HuH-7 (cell line): ENCODE measurements at regions not wholly inside any gene's neighbourhood (a gene's known extent, or its start where the extent isn't known, plus 50 kb on each side); places are given as distances from the start of the nearest gene placed in this dataset.
"Not testable (repeated sequence)": the region's sequence is repeated elsewhere in the genome, so short reads cannot be mapped to it uniquely, and the experiment has no call there.

ENCODE experiments used
- DNase-seq: peaks from one replicate; pipeline ENCODE4 v3.0.0; 2011; ENCODE audit warnings: low spot score

GRCh38 chr2:220701115-220701514 lies 871.0 kb downstream of the EPHA4 start:
- no peak for DNase-seq

DNA sequence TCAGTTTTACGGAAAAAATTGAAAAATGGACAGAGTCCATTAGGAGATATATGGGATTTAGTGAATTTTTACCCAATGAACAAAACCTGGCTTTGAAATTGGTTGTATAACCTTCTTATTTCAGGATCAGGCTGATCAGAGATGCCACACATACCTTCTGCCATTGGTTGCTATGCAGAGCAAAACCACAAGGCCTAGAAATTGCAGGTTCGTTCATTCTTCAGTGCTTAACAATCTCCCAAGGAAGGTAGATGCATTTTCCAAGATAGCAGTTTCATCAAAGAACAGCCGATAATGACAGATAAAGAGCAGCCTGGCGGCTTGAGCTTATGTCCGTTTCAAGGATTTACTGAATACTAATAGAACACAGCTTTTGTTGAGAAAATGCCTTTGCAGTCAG lies 868.8 kb downstream of the EPHA4 start:
- DNase-seq, result no peak

- DNase-seq, result no peak
Observed at GRCh38 chr2:220704081-220704480, 868.0 kb downstream of the EPHA4 start.

DNA sequence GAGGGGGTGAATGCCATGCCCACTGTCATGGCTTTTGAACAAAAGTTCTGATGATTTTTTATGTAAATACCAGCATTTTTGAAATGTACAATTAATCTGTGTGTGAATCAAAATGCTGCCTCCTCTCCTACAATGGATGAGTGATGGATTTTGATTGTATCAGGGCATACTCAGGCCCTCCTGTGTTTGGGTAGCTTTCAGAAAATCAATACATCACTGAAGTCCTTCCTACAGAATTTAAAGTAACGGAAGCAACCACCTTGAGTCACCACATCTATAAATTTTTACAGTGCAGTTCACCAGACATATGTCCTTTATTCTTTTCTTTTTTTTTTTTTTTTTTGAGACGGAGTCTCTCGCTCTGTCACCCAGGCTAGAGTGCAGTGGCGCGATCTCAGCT lies 867.3 kb downstream of the EPHA4 start:
- DNase-seq, result no peak

GRCh38 chr2:220705678-220706077 lies 866.4 kb downstream of the EPHA4 start:
- DNase-seq, result no peak

DNA sequence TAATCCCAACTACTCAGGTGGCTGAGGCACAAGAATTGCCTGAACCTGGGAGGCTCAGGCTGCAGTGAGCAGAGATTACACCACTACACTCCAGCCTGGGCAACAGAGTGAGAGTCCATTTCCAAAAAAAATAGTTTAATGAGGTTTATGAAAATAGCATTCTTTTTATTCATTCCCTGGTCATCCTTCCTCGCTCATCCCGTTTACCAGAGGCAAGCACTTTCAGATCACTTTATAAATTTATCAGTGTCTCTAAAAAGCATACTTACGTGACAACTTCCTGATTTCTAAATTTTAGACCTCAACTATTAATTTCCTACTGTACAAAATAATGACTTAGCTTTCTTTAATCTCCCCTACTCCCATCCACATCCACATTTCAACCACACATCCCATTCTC lies 864.8 kb downstream of the EPHA4 start:
- no peak for DNase-seq

GRCh38 chr2:220708366-220708765 lies 863.7 kb downstream of the EPHA4 start:
- DNase-seq, result no peak

GRCh38 chr2:220717283-220717682 lies 854.8 kb downstream of the EPHA4 start:
- DNase-seq, result no peak

DNA sequence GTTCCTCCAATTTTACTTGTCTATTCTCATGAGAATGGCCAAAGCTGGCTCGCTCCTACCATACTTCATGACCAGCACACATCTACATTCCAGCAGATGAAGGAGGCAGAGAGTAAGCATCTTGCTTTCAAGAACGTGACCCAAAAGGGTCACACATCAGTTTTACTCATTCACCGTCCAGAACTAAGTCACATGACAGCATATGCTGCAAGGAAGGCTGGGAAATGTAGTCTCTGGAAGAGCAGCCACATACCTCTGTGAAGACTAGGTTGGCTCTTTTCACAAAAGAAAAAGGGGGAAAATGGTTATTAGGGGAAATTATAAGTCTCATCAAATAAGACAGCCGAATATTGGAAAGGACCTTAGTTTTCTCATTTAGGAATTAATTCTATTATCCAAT lies 835.3 kb downstream of the EPHA4 start:
- DNase-seq, result no peak

DNA sequence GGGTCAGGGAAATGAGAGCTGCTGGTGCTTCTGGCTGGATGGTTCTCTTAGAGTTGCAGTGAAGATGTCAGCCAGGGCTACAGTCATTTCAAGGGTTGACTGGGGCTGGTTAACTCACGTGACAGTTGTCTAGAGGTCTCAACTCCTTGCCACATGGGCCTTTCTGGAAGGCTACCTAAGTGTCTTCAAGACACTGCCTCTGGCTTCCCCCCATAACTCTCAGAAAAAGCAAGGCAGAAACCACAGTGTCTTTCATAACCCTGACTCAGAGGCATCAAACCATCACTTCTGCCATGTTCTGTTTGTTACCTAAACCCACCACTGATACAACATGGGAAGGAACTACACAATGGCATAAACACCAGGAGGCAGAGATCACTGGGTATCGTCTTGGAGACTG lies 828.9 kb downstream of the EPHA4 start:
- DNase-seq, result no peak

- DNase-seq, result no peak
Observed at GRCh38 chr2:220744861-220745260, 827.2 kb downstream of the EPHA4 start.

- DNase-seq, result no peak
Observed at GRCh38 chr2:220745682-220746081, 826.4 kb downstream of the EPHA4 start.

DNA sequence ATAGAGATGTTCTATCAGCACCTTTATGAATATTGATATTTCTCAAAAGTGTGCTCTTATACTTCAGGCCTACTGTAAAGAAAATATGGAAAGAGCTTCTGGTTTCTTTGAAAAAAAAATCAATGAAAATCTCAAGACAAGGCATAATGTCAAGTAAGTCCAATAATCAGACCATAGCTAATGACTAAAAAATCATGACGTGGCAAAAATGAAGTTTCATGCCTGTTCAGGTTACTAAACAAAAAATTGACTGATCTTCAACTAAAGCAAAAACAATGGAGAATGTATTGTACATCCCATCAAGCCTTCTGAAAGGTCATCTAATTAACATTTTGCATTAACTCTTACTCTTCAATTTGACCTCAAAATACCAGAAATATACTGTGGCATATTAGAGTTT lies 824.4 kb downstream of the EPHA4 start:
- DNase-seq, result no peak

- DNase-seq, result no peak
Observed at GRCh38 chr2:220748875-220749479, 823.1 kb downstream of the EPHA4 start.

DNA sequence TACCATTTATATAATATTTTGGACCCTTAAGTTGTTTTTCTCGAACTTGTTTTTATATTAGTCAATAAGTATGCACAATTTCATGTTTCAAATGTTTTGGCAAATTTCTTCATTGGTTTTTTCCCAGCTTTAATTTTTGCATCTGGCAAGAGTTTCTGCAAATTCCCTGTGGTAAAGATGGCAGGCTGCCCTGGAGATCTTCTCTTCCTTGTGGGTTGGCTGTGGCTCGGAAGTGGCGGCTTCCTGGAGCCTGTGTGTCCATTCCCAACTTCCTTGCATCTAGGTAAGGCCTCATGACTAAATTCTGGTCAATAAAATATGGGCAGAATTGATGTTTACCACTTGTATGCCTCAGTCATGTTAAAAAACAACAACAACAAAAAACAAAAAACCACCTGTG lies 818.6 kb downstream of the EPHA4 start:
- DNase-seq, result no peak

DNA sequence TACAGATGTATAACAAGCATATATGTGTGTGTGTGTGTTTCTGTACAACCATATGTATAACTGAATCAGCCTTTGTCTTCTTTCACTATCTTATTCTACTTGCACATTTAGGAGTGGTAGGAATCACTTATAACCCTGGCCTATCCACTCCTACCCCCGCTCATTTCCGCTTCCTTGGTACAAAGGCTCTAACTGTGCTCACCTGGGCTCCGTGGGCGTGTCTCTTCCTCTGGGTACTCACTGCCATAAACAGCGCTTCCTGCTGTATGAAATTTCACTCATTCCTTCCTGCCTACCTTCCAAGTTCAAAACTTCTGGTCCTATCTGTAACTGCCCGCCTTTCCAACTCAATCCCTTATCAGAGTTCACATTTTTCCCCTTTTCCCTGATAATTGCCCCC lies 815.5 kb downstream of the EPHA4 start:
- DNase-seq, result no peak

DNA sequence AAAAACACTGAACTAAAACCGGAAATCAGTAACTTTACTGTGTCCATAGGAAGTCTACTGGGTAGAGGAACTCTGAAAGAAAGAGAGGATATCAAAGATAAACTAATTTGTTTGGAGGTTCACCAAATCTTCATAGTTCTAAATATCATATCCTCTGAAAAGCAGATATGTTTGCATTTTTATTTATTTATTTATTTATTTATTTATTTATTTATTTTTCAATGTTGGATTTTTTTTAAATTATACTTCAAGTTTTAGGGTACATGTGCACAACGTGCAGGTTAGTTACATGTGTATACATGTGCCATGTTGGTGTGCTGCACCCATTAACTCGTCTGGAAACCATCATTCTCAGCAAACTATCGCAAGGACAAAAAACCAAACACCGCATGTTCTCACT lies 813.7 kb downstream of the EPHA4 start:
- DNase-seq, result not testable (repeated sequence)

GRCh38 chr2:220764171-220764570 lies 807.9 kb downstream of the EPHA4 start:
- no peak for DNase-seq

GRCh38 chr2:220767591-220768255 lies 804.4 kb downstream of the EPHA4 start:
- no peak for DNase-seq

GRCh38 chr2:220775856-220776488 lies 796.1 kb downstream of the EPHA4 start:
- no peak for DNase-seq

- not testable (repeated sequence) for DNase-seq
Observed at GRCh38 chr2:220779076-220779475, 793.0 kb downstream of the EPHA4 start.

DNA sequence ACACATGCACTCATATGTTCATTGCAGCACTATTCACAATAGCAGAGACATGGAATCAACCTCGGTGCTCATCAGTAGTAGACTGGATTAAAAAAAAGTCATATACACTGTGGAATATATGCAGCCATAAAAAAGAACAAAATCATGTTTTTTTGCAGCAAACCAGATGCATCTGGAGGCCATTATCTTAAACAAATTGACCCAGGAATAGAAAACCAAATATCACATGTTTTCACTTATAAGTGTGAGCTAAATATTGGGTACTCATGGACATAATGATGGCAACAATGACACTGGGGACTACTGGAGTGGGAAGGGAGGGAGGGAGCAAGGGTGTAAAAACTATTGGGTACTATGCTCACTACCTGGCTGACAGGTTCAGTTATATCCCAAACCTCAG lies 792.6 kb downstream of the EPHA4 start:
- DNase-seq, result no peak

- no peak for DNase-seq
Observed at GRCh38 chr2:220779931-220780330, 792.2 kb downstream of the EPHA4 start.
